Vagina (tissue), 2 donors: ENCODE measurements at regions not wholly inside any gene's neighbourhood (a gene's known extent, or its start where the extent isn't known, plus 50 kb on each side); places are given as distances from the start of the nearest gene placed in this dataset.

Source experiments
- DNase-seq, 2 donors: peaks; one replicate each; pipeline ENCODE4 v3.0.0-alpha.2; 2017; ENCODE audit errors: extremely low spot score in 2 of 2
- H3K27ac ChIP-seq: fragments of 200-600 bp; sonication (generic); one replicate; pipeline ENCODE4 v1.5.1; 2019
- H3K27me3 ChIP-seq: fragments of 200-600 bp; sonication (generic); one replicate; pipeline ENCODE4 v1.5.1; 2019
- H3K36me3 ChIP-seq, 2 donors: fragments of 200-600 bp; sonication (generic); one replicate each; pipeline ENCODE4 v1.5.1; 2017 to 2019
- H3K4me1 ChIP-seq: fragments of 200-600 bp; sonication (generic); one replicate; pipeline ENCODE4 v1.5.1; 2019
- H3K4me3 ChIP-seq, 2 donors: fragments of 200-600 bp; sonication (generic); 1 replicate in 1 of 2; 2 replicates in 1 of 2; pipeline ENCODE4 v1.5.1; 2016 to 2019
- H3K9me3 ChIP-seq: fragments of 200-600 bp; sonication (generic); one replicate; pipeline ENCODE4 v1.5.1; 2019
- CTCF ChIP-seq, 3 experiments: fragments of 450-650 bp in 2 of 3; fragments of 200-600 bp in 1 of 3; sonication (generic) in 1 of 3; IDR thresholded peaks; one replicate each; pipeline ENCODE4 v1.5.1; 2017 to 2019; ENCODE audit warnings: antibody characterized with exemption in 3 of 3, mild to moderate bottlenecking in 2 of 3, moderate library complexity in 2 of 3
- POLR2A ChIP-seq, 2 donors: fragments of 450-650 bp; IDR thresholded peaks; one replicate each; pipeline ENCODE4 v1.6.1; 2017; ENCODE audit warnings: antibody characterized with exemption in 2 of 2, mild to moderate bottlenecking in 2 of 2, moderate library complexity in 2 of 2
- POLR2AphosphoS5 ChIP-seq, 2 donors: sonication (generic); formaldehyde crosslinking; IDR thresholded peaks; one replicate each; pipeline ENCODE4 v1.9.0; 2017; ENCODE audit warnings: antibody characterized with exemption in 2 of 2, mild to moderate bottlenecking in 2 of 2, low read depth in 1 of 2; ENCODE audit not compliant: insufficient read depth in 1 of 2
- intact Hi-C: fragments of 100-400 bp; cut with DNase I; formaldehyde crosslinking; loops from one replicate; pipeline ENCODE4 v1.15.1; 2023

GRCh38 chr18:68060871-68061270 lies 544.4 kb upstream of the DSEL start:
- intact Hi-C loops = no loop called here
- no peak for TF ChIP-seq CTCF (IDR thresholded peaks at IDR 0.05)
- Histone ChIP-seq H3K36me3 (no peaks in the 10 kb centered on the region), H3K4me1 (no peaks in the 10 kb centered on the region), H3K4me3 (no peak overlapping the region), H3K27me3 (no peaks in the 10 kb centered on the region), H3K9me3 (no peaks in the 10 kb centered on the region), H3K27ac (no peak overlapping the region)
- no peak for DNase-seq

DNA sequence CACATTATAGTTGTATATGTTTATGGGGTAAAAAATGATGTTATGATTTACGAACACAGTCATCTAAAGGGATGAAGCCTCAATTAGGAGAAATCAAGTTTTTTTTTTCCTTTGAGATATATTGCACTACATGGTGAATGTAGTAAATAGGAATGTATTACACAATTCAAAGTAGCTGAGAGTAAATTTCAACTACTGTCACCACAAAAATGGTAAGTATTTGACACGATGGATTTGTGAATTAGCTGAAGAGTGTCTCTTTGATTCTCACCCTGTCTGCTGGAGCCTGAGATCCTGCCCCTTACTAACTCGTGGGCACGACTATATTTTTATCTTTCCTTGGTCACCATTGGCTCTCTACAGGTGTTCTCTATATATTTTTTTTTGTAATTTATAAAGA lies 540.4 kb upstream of the DSEL start:
- TF ChIP-seq POLR2AphosphoS5 (IDR thresholded peaks at IDR 0.05; ENCODE audit: insufficient read depth in 1 of 2, low read depth in 1 of 2) = no peak
- TF ChIP-seq CTCF (IDR thresholded peaks at IDR 0.05) = no peak
- TF ChIP-seq POLR2A (IDR thresholded peaks at IDR 0.05) = no peak

GRCh38 chr18:68054669-68055068 lies 538.1 kb upstream of the DSEL start:
- intact Hi-C loops = no loop called here
- no peaks in the 10 kb centered on the region for H3K4me1 ChIP-seq

More for the DNA sequence above, 540.4 kb upstream of the DSEL start:
- no peak for DNase-seq
- Histone ChIP-seq H3K4me1 (no peaks in the 10 kb centered on the region), H3K27me3 (no peaks in the 10 kb centered on the region), H3K27ac (no peak overlapping the region), H3K4me3 (no peak overlapping the region), H3K9me3 (no peaks in the 10 kb centered on the region), H3K36me3 (no peaks in the 10 kb centered on the region)
- intact Hi-C loops = no loop called here

DNA sequence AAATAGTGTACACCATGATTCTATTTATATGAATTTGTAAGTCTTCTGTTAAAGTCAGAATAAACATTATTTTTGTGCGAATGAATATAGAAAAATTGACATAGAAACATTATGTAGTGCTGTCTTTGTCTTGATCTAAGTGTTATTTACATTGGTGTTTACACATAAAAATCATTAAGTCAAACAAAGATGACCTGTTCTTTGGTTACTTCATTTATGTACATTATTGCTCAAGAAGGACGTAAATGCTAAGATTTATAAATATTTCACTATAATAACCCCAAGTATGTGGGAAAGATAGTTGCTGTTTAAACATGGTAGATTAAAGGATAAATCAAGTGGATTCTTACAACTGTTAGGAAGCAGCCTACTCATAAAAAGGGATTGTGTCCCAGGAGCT lies 536.8 kb upstream of the DSEL start:
- Histone ChIP-seq H3K27ac (no peak overlapping the region), H3K27me3 (no peaks in the 10 kb centered on the region), H3K4me3 (no peak overlapping the region), H3K4me1 (no peaks in the 10 kb centered on the region), H3K36me3 (no peaks in the 10 kb centered on the region), H3K9me3 (no peaks in the 10 kb centered on the region)
- DNase-seq = no peak
- TF ChIP-seq POLR2AphosphoS5 (IDR thresholded peaks at IDR 0.05; ENCODE audit: insufficient read depth in 1 of 2, low read depth in 1 of 2) (no peak), POLR2A (IDR thresholded peaks at IDR 0.05) (no peak), CTCF (IDR thresholded peaks at IDR 0.05) (no peak)
- intact Hi-C loops = no loop called here

More at GRCh38 chr18:68054669-68055068, 538.1 kb upstream of the DSEL start:
- no peak for DNase-seq
- Histone ChIP-seq H3K36me3 (no peaks in the 10 kb centered on the region), H3K4me3 (no peak overlapping the region), H3K27me3 (no peaks in the 10 kb centered on the region), H3K27ac (no peak overlapping the region), H3K9me3 (no peaks in the 10 kb centered on the region)
- no peak for TF ChIP-seq POLR2AphosphoS5 (IDR thresholded peaks at IDR 0.05; ENCODE audit: insufficient read depth in 1 of 2, low read depth in 1 of 2)
- TF ChIP-seq POLR2A (IDR thresholded peaks at IDR 0.05) = no peak
- no peak for TF ChIP-seq CTCF (IDR thresholded peaks at IDR 0.05)

DNA sequence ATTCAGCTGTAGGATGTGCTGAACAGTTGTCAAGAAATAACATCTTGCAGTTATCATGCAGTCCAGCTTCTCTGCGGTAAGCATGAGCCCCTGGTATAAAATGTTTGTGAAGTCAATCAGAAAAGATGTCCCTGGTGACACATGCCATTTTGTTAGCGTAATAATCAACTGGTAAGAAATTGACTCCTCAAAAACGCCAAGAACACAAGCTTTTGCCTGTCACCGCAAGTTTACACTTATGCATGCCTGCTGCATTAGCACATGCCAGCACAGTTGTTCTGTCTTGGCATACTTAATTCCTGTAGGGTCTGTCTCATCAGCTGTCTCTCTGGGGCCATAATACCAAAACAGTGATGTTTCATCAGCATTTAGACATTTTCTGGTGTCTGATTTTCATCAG lies 524.8 kb upstream of the DSEL start:
- Histone ChIP-seq H3K27ac (no peak overlapping the region), H3K36me3 (no peaks in the 10 kb centered on the region), H3K4me1 (no peaks in the 10 kb centered on the region), H3K27me3 (no peaks in the 10 kb centered on the region), H3K4me3 (no peak overlapping the region), H3K9me3 (no peaks in the 10 kb centered on the region)
- intact Hi-C loops = no loop called here
- no peak for TF ChIP-seq CTCF (IDR thresholded peaks at IDR 0.05)
- TF ChIP-seq POLR2A (IDR thresholded peaks at IDR 0.05) = no peak
- no peak for TF ChIP-seq POLR2AphosphoS5 (IDR thresholded peaks at IDR 0.05; ENCODE audit: insufficient read depth in 1 of 2, low read depth in 1 of 2)
- DNase-seq = no peak
